ENCODE measurements at regions not wholly inside any gene's neighbourhood (a gene's known extent, or its start where the extent isn't known, plus 50 kb on each side); places are given as distances from the start of the nearest gene placed in this dataset.

- no peak for DNase-seq (ENCODE audit: low read depth)
Measured at GRCh38 chr2:59005836-59006615, 764.9 kb upstream of the FANCL start.

- no peak for DNase-seq (ENCODE audit: low read depth)
Measured at GRCh38 chr2:59004621-59005020, 763.5 kb upstream of the FANCL start.

GRCh38 chr2:59000796-59001195 lies 759.7 kb upstream of the FANCL start:
- DNase-seq (ENCODE audit: low read depth): peak; percentile 67

DNA sequence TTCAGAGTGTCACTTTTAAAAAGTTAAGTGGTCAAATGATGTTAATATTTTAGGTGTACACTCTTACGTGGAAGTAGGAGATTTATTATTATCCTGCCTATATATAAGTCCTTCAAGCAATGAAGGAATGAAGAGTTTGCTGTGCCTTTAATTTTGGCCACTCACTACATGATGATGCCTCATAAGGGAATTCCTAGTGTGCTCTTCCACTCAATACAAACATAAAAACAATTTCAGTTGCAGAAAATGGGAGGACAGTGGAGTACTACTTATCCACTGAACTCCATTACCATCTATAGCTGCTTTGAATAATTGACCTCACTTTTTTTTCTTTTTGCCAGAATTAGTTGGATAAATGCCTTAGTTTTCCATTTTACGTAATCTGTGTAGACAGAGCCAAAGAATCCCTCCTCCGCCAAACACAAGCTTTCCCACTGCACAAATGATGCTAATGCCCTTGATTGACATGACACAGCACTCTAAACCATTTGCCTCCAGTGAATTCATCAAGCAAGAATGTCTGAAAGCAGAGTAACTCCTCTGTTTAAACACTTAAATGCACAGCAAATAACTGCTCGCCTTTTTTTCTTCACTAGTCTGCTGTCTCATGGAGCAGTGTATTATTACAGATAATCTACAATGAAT lies 751.1 kb upstream of the FANCL start:
- DNase-seq (ENCODE audit: low read depth): peak; percentile 40

DNA sequence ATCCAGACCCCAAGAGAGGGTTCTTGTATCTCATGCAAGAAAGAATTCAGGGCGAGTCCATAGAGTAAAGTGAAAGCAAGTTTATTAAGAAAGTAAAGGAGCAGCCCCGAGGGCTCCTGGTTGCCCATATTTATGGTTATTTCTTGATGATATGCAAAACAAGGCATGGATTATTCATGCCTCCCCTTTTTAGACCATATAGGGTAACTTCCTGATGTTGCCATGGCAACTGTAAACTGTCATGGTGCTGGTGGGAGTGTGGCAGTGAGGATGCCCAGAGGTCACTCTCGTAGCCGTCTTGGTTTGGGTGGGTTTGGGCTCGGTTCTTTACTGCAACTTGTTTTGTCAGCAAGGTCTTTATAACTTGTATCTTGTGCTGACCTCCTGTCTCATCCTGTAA lies 750.2 kb upstream of the FANCL start:
- no peak for DNase-seq (ENCODE audit: low read depth)

GRCh38 chr2:58985541-58985940 lies 744.4 kb upstream of the FANCL start:
- DNase-seq (ENCODE audit: low read depth): no peak

GRCh38 chr2:58984731-58985130 lies 743.6 kb upstream of the FANCL start:
- no peak for DNase-seq (ENCODE audit: low read depth)

GRCh38 chr2:58983111-58983510 lies 742.0 kb upstream of the FANCL start:
- no peak for DNase-seq (ENCODE audit: low read depth)

DNA sequence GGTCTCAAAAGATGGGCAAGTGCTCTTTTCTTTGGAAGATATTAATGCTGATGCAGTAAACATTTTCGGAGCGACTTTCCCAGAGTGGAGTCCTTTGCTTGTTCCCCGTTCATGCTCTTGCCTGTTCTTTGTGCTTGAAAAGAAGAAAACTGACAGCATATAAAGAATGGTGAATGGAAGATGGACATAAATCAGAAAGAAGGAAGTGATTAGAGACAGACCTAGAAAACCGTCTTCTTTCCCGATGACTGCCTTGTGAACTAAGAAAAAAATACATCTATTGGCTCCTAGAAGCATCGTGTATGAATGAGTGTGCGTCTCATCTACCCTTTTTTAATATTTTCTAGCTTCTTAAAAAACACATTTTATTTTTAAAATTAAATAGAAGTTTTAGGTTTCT lies 740.1 kb upstream of the FANCL start:
- DNase-seq (ENCODE audit: low read depth): no peak

GRCh38 chr2:58976375-58977071 lies 735.4 kb upstream of the FANCL start:
- DNase-seq (ENCODE audit: low read depth): no peak

DNA sequence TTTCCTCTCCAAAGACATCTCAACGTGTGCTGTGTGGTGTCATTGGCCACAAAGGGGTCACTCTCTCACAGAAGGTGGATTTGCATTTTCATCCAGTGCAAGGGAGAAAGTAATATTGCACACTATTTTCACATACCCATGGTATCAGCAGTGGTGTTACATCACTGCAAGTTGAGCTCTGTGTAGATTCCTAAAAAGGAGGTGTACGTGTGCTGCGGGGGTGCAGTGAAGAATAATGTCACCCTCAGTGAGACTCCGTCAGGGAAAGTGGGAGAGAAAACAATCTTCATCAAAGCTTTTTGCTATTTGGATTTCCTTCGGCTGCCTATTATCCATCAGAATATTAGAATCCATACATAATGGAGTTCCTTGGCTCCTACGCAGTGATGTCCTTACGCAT lies 733.8 kb upstream of the FANCL start:
- DNase-seq (ENCODE audit: low read depth): no peak

DNA sequence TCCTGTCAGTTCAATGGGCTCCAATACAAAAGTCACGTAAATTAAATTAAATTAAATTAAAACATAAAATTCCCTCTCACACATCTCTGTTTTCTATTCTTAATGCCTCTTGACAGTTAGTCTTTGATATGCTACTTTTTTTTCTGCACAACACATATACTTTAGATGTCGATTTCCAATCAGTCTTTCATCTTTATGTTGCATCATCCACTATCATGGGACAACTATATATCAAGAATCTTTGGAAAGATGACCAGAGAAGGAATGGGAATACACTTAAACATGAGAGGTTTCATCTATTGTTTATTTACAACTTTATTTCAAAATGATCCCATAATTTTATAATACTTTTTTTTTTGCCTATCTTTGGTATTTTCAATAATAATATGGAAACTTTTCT lies 733.3 kb upstream of the FANCL start:
- no peak for DNase-seq (ENCODE audit: low read depth)

- DNase-seq (ENCODE audit: low read depth): no peak
Measured at GRCh38 chr2:58973811-58974281, 732.7 kb upstream of the FANCL start.

DNA sequence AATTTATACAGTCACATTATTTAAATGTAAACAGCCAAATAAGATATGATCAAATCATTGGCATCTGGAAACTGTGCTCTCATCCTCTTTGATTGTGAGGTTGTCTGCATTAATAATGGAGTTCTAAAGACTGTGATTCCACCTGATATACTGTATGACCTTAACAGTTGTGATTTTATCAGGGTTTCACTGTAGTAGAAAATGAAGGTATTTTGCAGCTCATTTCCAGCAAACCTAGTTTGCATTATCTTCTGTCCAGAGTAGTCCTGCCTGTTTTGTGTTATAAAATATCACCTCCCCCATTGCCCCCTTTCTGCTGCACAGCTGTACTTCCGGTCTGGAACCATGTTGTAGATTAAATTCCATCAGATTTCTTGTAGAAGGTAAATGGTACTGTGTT lies 731.6 kb upstream of the FANCL start:
- DNase-seq (ENCODE audit: low read depth): no peak

DNA sequence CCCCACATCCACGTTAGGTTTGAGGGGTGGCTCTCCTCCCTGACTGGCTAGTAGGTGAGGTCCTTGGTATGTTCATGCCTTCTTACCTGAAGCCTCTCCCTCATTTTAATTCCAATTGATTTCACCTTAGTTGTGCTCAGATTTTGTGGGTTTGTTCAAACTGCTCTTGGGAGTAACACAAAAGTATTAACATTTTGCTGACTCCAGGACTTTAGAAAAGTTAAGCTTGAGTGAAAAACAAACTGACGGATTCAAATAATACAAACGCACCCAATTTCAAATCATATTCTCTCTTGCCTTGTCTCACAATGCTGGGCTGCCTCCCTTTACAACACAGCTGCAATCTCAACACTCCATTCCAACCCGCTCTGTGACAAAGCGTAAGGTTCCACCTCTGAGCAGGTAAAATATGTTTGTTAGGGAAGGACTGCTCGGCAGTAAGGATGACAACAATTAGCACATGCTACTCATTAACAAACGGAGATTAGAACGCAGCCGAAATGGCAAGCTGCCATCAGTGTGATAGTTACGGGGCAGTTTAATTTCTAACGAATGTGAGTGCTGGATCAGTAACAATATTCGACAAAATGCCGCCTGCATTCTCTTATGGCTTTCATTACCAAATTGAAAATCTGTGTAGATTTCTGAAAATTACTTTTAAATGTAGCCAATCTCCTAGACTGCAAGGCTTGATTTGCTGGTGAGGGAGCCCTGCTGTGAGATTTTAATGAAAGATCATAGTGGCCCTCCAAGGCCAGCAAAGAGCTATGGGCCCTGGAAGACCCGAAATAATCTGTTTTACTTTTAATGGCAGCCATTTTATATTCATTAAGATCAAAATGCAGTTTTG lies 730.6 kb upstream of the FANCL start:
- DNase-seq (ENCODE audit: low read depth): no peak

DNA sequence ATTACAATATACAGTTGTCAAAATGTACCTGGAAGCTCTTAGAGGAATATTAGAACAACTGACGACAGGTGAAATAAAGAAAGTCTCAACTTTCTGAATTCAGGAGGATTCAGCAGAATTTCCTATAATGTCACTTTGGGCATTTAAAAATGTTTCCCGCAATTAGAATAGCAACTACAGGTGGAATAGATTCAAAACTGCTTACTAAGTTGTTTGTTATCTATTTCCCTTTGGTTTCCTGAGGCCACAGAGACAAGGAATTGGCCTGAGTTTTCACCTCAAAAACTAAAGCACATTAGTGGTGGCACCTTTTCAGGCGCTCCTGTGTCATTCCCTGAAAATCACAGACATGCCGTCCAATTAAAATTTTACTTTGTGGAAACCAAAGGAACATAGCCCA lies 729.2 kb upstream of the FANCL start:
- no peak for DNase-seq (ENCODE audit: low read depth)

- DNase-seq (ENCODE audit: low read depth): no peak
Measured at GRCh38 chr2:58968885-58969284, 727.8 kb upstream of the FANCL start.

- DNase-seq (ENCODE audit: low read depth): no peak
Measured at GRCh38 chr2:58967736-58968135, 726.6 kb upstream of the FANCL start.

DNA sequence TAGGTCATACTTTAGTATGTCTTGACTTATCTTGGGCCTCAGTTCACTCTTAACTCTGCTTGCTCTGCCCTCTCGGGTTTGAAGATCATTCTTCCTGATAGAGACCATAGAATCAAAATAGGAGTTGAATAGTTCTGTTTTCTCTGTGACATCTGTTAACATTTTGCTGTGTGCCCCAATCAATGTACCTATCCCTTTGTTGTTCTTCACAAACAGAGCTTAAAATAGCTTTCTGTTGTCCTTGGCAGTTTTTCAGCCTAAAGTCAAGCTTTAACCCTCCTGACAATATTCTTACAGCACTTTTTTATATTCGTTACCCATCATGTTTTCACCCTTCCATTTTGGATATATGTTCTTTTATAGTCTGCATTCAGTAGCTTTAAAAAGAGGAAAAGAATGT lies 724.5 kb upstream of the FANCL start:
- no peak for DNase-seq (ENCODE audit: low read depth)

- DNase-seq (ENCODE audit: low read depth): no peak
Measured at GRCh38 chr2:58959996-58960395, 718.9 kb upstream of the FANCL start.

DNA sequence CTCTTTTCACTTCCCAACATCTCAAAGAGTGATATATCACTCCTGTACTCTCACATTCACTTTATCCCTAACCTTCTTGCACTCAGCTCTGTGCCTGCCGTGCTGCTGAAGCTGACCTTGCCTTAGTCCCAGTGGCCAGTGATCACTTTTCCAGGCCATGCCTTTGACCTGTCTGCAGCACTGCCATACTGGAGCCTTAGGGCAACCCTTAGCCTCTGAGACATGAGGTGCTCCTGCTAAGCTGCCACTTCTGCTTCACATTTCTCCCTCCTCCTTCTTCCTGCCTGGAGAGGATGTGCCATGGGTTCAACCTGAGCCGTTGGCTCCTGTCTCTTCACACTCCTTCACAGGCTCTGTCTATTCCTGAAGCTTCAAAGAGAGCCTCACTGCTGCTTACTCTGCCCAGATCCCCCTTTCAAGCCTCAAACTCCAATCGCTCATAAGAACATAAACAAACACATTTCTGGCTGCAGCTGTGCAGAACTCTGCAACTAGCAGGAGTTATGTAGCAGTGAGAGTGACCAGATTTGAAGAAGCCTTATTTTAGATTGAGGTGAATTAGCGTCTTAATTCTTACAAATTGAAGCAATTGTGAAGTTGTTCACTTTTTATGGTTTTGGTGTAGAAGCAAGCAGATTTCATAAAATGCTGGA lies 716.2 kb upstream of the FANCL start:
- DNase-seq (ENCODE audit: low read depth): no peak
